ENCODE measurements at regions not wholly inside any gene's neighbourhood (a gene's known extent, or its start where the extent isn't known, plus 50 kb on each side); places are given as distances from the start of the nearest gene placed in this dataset.

GRCh38 chr1:172970186-172970585 lies 80.6 kb downstream of the TNFSF18 start:
- no peak for DNase-seq
- Mint-ChIP-seq H3K9me3 (no peaks in the 10 kb centered on the region), H3K27ac (no peak overlapping the region), H3K36me3 (ENCODE audit: low read depth) (no peaks in the 10 kb centered on the region), H3K4me3 (no peak overlapping the region), H3K4me1 (no peaks in the 10 kb centered on the region), H3K27me3 (peaks cover 2% of the 10 kb centered on the region)
- ChIA-PET CTCF (no interaction called here), POLR2A (no interaction called here)
- no peak for ATAC-seq (ENCODE audit: low read depth)
- intact Hi-C loops (cut with micrococcal nuclease), result no loop called here
- no peak for TF ChIP-seq CTCF (IDR thresholded peaks at IDR 0.05)

DNA sequence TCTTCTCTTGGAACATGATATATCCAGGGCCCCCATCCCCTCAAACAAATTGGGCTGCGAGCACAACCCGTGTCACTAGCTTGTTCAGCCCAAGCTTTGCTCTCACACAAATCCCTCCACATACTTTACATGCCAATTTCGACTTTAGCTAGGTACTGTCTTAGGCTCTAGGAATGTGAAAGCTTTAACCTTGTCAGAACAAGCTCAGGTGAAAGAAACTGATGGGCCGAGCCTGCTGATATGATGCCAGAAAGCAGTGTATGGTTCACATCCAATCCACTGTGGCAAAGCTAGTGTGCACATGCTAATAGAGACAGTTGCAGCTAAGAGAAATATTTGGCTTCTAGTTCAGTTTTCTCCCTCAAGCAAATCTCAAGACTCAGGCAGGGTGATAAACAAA lies 79.5 kb downstream of the TNFSF18 start:
- H3K36me3 Mint-ChIP-seq (ENCODE audit: low read depth), result no peaks in the 10 kb centered on the region
- no peaks in the 10 kb centered on the region for H3K9me3 Mint-ChIP-seq
- ATAC-seq (ENCODE audit: low read depth) (no peak), DNase-seq (no peak)
- ChIA-PET POLR2A (interaction anchor here (0.6 kb wide), 1 partner anchor 440 kb away, joined by 10 read pairs; no protein-coding TSS in a partner anchor), CTCF (no interaction called here)
- no peak for TF ChIP-seq CTCF (IDR thresholded peaks at IDR 0.05)
- H3K27me3 Mint-ChIP-seq, result peaks cover 2% of the 10 kb centered on the region
- H3K27ac Mint-ChIP-seq, result no peak overlapping the region
- H3K4me1 Mint-ChIP-seq, result no peaks in the 10 kb centered on the region
- H3K4me3 Mint-ChIP-seq, result no peak overlapping the region
- intact Hi-C loops (cut with micrococcal nuclease), result no loop called here

- CTCF ChIA-PET, result no interaction called here
- Mint-ChIP-seq H3K27ac (no peak overlapping the region), H3K9me3 (no peaks in the 10 kb centered on the region), H3K4me1 (peaks cover under 1% of the 10 kb centered on the region), H3K4me3 (no peak overlapping the region), H3K36me3 (ENCODE audit: low read depth) (no peaks in the 10 kb centered on the region), H3K27me3 (peaks cover 2% of the 10 kb centered on the region)
- ATAC-seq (ENCODE audit: low read depth), result no peak
- intact Hi-C loops (cut with micrococcal nuclease), result no loop called here
- POLR2A ChIA-PET, result no interaction called here
- TF ChIP-seq CTCF (IDR thresholded peaks at IDR 0.05), result no peak
- DNase-seq, result no peak
Measured at GRCh38 chr1:172972258-172972657, 78.5 kb downstream of the TNFSF18 start.

DNA sequence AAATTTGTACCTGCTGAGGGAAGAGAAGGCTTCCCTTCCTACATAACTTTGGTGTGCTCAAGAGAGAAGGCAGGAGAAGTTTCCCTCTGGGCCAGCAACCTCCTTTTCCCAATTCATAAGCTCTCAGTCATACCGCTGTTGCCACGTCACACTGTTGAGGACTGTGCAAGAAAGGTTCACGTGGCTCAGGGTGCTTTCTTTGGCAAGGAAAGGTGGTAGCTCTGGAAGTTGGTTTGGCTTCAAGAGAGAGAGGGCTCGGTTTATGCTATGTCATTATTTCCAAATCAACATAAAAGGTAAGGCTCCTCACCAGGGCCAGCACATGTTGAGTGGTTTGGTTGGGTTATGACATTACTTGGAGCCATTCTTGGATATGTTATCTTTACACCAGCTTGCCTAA lies 77.3 kb downstream of the TNFSF18 start:
- H3K27ac Mint-ChIP-seq, result no peak overlapping the region
- ChIA-PET POLR2A (no interaction called here), CTCF (no interaction called here)
- peaks cover 2% of the 10 kb centered on the region for H3K27me3 Mint-ChIP-seq
- H3K4me3 Mint-ChIP-seq, result no peak overlapping the region
- no peak for ATAC-seq (ENCODE audit: low read depth)
- intact Hi-C loops (cut with micrococcal nuclease), result no loop called here
- no peak for DNase-seq
- H3K4me1 Mint-ChIP-seq, result peaks cover 10% of the 10 kb centered on the region
- no peak for TF ChIP-seq CTCF (IDR thresholded peaks at IDR 0.05)
- H3K9me3 Mint-ChIP-seq, result no peaks in the 10 kb centered on the region
- H3K36me3 Mint-ChIP-seq (ENCODE audit: low read depth), result no peaks in the 10 kb centered on the region

GRCh38 chr1:172976222-172977041 lies 74.3 kb downstream of the TNFSF18 start:
- Mint-ChIP-seq H3K27ac (no peak overlapping the region), H3K4me3 (no peak overlapping the region), H3K27me3 (no peaks in the 10 kb centered on the region), H3K9me3 (no peaks in the 10 kb centered on the region), H3K4me1 (peaks cover 10% of the 10 kb centered on the region), H3K36me3 (ENCODE audit: low read depth) (no peaks in the 10 kb centered on the region)
- TF ChIP-seq CTCF (IDR thresholded peaks at IDR 0.05), result no peak
- ChIA-PET POLR2A (no interaction called here), CTCF (no interaction called here)
- no peak for ATAC-seq (ENCODE audit: low read depth)
- intact Hi-C loops (cut with micrococcal nuclease), result no loop called here
- no peak for DNase-seq

Measured in activated B cell treated with CpG ODN at 0.5 μM for 24 hours (primary cell).